Kidney glomerular epithelial cell (primary cell): ENCODE measurements at regions not wholly inside any gene's neighbourhood (a gene's known extent, or its start where the extent isn't known, plus 50 kb on each side); places are given as distances from the start of the nearest gene placed in this dataset.
"Not testable (repeated sequence)": the region's sequence is repeated elsewhere in the genome, so short reads cannot be mapped to it uniquely, and the experiment has no call there.

Experiments used
- DNase-seq: peaks from one replicate; lab custom pipeline; 2025; lab: John Stamatoyannopoulos, UW

- no peak for DNase-seq
Measured at GRCh38 chr11:71332447-71332846, 80.1 kb upstream of the SHANK2 start.

- no peak for DNase-seq
Measured at GRCh38 chr11:71332046-71332445, 79.7 kb upstream of the SHANK2 start.

DNA sequence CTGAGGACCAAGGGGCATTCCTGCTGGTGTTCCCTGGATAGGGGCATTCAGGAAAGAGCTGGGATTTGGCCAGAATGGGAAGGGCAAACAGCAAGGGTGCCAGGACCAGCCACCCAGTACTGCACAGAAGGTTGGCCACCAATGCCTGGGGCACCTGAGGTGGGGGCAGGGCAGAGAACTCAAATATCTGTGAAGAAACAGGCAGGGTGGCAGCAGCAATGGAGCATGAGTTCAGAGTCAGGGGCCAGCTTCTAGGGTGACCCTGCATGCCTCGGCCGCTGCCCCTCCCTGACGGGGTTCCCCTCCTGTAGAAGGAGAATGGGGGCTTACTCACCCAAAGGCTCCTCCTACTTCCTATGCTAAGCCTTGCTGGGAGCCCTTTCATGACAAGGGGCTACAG lies 79.3 kb upstream of the SHANK2 start:
- DNase-seq: no peak

GRCh38 chr11:71330996-71331395 lies 78.6 kb upstream of the SHANK2 start:
- no peak for DNase-seq

- no peak for DNase-seq
Measured at GRCh38 chr11:71330349-71330748, 78.0 kb upstream of the SHANK2 start.

DNA sequence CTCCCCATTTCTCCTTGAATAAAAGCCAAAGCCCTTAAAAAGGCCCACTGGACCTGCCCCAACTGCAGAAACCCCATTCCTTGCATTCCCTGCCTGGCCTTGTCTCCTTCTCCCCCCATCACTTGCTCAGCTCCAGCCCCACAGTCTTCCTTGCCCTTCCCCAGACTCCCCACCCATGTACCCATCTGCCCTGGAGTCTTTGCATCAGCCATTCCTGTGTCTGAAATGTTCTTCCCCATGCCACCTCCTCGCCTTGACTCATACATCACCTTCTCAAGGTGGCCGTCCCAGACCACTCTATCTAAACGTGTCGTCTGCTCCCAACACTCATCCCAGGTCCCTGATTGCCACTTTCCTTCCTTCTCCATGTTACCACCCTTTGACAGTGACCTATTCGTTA lies 77.4 kb upstream of the SHANK2 start:
- no peak for DNase-seq

- no peak for DNase-seq
Measured at GRCh38 chr11:71329165-71329510, 76.8 kb upstream of the SHANK2 start.

GRCh38 chr11:71327156-71328085 lies 75.0 kb upstream of the SHANK2 start:
- no peak for DNase-seq

GRCh38 chr11:71326328-71326940 lies 74.1 kb upstream of the SHANK2 start:
- no peak for DNase-seq

- DNase-seq: no peak
Measured at GRCh38 chr11:71325418-71326327, 73.3 kb upstream of the SHANK2 start.

- no peak for DNase-seq
Measured at GRCh38 chr11:71324788-71325417, 72.5 kb upstream of the SHANK2 start.

DNA sequence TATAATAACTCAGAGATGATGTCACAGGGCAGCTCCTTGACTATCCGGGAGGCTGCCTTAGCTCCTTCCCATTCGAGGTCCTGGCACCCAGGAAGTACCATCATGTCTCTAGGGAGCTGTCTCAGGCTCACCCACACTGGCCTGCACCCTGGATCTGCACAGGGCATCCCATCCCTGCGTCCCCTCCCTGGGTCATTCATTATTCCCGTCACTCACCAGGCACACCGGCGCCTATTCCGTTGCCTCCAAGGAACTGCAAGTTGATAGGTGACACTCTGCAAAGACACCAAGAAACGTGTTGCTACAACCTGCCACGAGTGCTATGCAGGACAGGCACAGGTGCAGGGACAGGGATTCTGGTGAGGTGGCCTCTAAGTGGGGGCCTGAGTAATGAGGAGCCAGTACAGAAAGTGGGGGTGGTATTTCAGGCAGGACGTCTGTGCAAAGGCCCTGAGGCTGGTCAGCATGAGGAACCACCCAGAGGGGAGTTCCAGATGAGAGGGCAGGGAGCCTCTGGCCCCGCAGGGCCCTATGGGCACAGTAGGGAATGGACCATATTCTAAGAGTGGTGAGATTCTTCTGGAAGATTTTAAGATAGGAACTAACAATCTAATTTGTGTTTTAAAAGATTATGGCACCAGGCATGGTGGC lies 71.6 kb upstream of the SHANK2 start:
- no peak for DNase-seq

- DNase-seq: no peak
Measured at GRCh38 chr11:71322861-71323582, 70.6 kb upstream of the SHANK2 start.

DNA sequence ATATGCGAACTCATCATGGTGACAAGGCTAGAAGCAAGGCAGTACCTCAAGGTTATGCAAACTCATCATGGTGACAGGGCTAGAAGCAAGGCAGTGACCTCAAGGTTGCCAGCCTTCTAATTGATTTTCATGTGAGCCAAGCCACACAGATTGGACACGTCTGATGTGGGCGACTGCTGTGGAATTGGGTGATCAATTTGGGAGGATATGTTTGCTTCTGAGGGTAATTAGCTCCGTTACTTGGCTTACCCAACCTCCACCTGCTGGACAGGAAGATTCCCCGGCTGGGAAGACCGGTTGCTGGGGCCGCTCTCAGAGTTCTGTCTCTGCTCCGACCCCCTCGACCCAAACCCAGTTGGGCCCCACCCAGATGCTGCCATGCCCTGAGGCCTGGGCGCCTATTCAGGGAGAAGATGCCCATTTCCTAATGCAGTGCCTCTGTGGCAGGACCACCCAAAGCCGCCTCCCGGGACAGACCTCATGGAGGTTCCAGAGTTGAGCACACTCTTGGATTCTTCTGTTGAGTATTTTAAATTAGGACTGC lies 69.9 kb upstream of the SHANK2 start:
- no peak for DNase-seq

DNA sequence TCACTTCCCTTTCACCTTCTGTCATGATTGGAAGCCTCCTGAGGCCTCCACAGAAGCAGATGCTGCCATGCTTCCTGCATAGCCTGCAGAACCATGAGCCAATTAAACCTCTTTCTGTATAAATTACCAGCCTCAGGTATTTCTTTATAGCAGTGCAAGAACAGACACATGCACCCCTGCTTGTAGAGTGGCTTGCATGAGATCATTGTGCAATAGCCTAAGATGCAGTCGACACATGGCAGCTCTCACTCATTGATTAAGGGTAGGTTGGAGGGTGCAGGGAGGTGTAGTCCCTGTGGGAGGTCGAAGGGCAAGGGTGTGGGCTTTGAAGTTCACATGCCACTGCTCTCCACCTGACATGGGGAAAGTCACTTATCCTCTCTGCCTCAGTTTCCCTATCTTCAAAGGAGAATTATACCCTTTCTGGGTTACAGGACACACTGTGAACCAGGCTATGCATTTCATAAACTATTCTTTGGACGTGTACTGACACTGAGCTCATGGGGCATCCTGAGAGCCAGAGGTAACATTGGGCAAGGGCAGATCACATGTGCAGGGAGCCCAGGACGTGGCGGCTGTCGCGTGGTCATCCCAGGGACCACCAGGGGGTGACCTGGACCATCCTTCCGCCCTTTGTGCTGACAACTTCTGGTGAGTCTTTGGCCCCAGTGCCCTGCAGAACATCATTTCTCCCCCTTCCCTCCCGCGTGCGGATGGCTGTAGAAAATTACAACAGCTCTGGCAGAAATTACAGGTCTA lies 69.2 kb upstream of the SHANK2 start:
- no peak for DNase-seq

- DNase-seq: no peak
Measured at GRCh38 chr11:71316701-71317100, 64.3 kb upstream of the SHANK2 start.

GRCh38 chr11:71312616-71313015 lies 60.2 kb upstream of the SHANK2 start:
- DNase-seq: not testable (repeated sequence)

DNA sequence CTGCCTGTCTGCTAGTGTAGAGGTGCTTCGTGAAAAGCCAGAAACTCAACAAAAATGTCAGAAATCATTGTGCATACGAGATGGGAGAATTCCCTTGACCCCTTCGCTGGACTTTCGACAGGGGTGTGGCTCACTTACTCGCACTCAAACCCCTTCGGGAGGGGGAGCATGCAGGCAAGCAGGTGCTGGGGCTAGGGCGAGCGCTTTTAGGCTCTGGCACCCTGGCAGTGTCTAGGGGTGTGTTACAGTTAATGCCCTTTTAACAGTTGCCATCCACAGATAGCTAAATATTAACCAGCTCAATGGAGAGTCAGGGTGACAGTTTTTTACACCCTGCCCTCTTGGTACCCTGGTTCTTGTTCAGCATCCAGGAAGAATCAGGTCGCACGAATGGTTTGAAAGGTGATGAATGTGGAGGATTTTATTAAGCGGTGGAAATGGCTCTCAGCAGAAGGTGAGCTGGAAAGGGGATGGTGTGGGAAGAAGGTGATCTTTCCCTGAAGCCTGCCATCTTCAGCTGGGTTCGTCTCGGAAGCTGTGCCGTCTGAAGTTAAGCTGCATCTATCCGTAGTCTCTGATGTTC lies 59.6 kb upstream of the SHANK2 start:
- no peak for DNase-seq

DNA sequence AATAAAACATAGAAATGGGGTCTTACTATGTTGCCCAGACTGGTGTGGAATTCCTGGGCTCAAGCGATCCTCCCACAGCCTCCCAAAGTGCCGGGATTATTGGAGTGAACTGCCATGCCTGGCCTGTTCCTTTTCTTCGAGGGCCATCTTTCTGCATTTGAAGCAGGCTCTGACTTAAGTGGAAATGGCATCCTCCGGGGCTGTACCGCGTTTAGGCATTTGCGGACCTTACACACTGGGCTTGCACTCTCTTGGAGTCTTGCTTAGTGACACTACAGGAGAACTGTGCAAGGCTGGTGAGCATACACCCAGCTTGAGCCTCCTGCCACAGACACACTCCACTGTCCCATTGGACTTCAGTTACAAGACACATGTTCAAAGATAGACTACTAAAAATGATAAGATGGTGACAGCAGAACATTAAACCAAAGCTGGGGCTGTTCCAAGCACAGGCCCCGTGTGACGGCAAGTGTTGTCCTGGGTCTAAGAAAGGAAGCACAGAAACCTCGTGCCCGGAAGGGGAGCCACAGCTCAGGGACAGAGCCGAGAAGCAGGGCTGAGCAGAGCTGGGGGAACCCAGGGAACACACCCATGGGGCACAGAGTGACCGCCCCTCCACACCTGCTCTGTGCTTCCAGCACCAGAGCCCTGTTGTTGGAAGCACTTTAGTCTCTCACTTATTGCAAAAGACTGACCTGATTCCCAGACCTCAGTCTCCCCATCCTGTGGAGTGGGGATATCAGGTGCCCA lies 59.0 kb upstream of the SHANK2 start:
- no peak for DNase-seq
